Amniotic epithelial cell (primary cell): ENCODE measurements at regions not wholly inside any gene's neighbourhood (a gene's known extent, or its start where the extent isn't known, plus 50 kb on each side); places are given as distances from the start of the nearest gene placed in this dataset.

Experiments
- DNase-seq: peaks from one replicate; pipeline ENCODE4 v3.0.0-alpha.2; 2010; ENCODE audit warnings: low read depth

DNA sequence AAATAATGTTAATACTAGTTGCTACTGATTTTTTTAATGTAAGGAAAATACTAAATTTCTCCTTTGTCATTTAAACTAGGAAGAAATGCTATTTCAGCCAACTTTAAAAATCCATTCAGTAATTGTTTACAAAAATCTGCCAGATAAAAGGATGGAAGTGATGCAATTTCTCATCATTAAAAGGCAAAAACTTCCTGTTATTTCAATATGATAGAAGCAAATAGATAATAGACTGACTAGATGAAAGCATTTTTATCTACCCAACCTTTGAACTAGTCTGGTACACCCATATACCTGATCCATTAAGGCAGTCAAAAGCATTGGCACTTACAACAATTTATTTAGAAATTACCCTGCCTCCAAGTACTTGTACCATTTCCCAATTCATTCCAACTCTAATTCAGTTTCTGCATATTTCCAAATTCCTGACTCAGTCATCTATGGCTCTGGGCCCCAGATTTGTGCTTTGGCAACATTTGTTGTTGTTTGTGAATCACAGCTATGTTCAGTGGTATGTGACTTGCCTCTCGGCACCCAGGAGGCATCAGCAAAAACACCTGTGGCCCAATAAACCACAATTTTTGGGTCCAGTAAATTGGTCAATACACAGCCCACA lies 482.6 kb upstream of the SEMA3A start:
- DNase-seq: peak; percentile 37

DNA sequence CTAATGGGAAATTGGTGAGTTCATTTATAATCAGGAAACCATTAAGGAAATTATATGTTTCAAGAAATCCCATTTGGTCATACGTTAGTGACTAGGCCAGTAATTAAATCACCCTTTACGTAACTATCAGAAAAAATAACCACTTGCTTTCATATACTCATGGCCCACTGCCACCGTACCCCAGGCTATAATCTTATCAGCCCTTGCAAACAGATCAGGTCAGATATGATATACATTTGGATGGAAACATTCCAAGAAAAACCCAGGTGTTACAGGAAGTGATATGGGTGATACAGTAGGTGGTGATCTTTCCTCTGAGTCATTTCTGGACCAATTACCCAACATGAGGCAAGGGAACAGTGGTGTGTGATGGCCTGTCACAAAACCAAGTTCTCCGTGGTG lies 481.0 kb upstream of the SEMA3A start:
- DNase-seq: no peak

DNA sequence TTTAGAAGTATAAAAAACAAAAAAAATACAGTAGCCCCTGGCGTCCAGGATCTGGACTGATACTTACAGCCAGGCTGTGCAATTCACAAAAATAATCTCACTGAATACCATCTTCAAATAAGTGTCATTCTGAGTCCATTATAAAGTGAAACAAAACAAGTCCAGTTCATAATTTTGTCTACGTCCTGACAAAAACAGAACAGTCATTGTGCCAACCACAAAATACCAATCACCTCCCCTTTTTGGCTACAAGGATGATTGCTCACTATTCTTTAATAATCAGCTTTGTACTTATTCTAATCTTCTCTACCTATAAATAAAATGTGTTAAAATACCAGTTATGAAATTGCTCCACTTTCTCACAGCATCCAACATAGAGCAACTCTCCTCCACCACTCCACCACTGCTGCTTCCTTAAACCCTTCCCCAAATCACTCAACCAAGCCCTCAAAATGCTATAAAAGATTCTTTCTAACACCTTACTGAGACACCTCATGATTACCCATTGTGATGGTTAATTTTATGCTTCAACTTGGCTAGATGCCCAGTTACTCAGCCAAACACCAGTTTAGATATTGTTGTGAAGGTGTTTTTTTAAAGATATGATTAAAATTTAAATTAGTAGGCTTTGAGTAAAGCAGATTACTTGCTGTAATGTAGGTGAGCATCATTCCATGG lies 479.8 kb upstream of the SEMA3A start:
- DNase-seq: peak; percentile 20

DNA sequence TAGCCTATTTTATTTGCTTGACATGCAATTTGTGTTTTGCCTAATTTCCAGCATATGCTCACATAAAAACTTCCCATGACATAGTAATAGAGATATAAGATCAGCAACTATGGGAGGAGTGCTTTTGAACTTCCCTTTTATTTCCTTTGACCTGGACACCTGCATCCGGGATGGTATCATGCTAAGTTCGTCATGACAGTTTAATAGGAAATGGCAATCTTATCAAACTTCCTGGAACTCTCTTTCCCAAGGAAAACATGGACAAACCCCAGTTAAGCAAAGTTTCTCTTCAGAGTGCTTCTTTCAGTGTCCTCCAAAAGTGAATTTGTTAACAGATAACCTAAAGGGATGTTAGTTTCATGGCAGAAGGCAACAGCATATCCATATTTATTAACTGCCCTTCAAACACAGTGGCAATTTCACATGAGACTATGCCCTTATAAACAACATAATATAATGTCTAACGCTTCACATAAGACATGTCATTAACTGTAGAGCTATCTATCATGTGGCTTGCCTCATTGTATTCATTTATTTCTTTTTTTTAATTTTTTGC lies 474.7 kb upstream of the SEMA3A start:
- no peak for DNase-seq

DNA sequence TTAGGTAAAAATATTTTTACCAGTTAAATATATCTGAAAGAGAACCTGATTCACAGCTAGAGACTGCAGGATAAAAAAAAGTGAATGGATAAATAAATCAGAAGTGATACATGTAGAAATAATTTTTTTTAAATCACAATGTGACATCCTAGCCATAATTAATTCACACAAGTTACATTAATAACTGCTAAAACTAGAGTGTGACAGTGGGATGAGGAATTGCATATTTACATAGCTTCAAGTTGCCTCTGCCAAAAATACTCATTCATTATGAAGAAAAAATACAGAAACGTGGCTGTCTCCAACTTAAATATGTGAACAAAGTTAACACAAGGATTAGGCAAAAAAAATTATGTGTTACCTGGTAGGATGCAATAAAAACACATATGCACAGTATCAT lies 473.5 kb upstream of the SEMA3A start:
- DNase-seq: no peak

DNA sequence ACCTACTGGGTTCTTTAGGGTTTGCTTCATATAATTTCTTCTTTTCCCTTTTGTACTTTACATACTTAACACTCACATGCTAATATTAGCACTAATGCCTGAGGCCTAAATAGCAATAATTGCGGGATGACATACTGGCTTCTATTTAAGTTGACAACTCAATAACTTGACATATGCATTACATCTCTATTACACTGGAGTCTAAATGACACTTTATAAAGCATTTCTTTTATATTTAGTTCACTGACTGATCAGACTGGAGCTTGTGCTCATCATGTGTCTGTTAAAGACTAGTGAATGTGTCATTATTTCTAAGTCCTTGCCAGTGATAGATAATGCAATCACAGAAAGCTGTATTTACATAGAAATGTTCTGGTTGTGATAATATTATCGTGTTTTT lies 472.1 kb upstream of the SEMA3A start:
- no peak for DNase-seq

DNA sequence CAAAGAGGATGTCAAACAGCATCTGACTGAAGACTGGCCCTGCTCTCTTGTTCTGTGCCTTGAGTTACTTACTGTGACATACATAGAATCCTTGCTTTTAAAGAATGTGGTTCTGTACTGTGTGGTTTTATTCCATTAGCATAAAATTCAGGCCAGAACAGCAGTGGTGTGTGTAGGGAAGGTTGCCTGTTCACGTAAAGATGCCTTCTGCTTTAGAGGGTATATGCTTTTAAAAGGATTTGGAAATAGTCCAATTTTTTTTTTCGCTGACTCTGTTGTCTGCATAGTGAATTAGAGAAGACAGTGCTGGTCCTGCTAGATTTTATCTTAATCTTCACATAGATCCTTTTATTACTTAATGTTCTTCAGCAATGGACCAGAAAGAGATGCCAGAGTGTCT lies 470.8 kb upstream of the SEMA3A start:
- DNase-seq: no peak

DNA sequence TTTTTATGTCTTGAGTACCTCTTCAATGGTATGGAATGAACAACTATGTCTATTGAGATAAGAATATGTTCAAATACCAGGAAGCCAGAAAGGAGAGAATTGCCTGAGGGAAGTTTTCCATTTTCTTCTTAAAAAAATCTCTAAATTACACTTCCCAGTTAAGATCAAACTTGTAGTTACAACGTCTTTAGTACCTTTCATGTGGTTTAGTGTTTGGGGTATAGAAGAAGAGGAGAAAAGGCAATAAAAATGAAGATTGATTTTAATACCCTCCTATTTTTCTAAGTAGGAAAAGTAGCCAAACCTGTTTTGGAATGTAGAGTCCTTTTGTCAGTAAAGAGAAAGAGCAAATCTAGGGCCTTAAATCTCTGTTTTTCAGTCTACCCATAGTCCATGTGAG lies 470.0 kb upstream of the SEMA3A start:
- no peak for DNase-seq

DNA sequence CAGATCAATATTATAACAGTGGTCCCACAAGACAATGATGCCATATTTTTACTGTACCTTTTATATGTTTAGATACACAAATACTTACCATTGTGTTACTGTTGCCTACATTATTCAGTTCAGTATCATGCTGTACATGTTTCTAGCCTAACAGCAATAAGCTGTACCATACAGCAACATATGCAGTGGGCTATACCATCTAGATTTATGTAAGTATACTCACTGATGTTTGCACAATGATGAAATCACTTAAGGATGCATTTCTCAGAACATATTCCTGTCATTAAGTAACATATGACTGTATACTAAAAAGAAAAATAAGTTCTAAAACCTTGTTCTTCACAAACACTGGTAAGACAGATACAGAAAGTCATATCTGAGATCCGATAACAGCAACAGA lies 468.6 kb upstream of the SEMA3A start:
- DNase-seq: peak; percentile 26

DNA sequence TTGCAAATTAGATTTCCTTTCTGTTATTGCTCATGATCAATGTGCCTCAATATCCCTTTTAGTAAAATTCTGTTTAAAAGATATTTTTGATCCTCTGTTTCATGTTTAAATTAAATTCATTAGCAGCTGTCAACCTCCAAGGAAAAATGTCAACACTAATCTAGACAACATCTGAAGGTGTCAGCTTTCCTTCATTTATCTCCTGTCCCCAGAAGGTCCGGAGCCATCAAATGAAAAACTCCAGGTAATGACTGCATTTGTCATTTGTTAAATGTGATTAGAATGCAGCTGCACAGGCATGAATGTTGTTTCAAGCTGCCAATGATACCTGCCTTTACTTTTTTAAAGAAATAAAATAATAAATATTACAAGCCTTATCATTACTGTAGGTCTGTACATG lies 463.7 kb upstream of the SEMA3A start:
- no peak for DNase-seq

DNA sequence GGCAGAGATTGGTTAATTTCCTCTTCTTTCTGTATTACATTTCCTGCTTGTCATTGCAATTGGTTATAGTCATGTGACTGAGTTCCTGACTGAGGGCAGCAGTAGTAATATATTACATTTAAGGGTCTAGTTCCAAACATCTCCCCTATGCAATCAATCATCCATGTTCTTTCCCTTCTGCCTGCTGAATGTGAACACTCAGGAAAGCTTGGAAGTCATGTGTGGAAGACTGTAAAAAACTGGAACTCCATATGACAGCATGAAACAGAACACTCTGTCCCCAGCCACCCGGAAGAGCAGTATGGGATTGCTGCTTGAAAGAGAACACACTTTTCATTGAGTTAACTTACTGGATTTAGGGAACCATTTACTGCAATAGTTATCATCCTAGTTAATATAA lies 459.7 kb upstream of the SEMA3A start:
- DNase-seq: no peak

DNA sequence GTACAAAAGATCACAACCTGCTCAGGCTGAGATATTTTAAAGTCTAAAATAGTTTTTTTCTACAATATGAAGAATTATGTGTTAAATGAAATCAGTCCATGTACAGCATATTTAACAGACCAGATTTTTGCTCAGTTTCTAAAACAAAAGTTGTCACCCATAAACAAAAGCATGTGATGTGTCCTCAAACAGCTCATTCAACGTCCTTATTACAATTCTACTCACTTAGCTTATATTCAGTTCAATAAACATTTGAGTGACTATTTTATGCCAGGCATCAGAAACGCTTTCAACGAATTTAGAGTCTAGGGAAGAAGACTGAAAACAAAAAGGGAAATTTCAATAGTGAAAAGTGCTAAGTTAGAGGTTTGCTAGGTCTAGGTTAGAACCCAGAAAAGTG lies 457.3 kb upstream of the SEMA3A start:
- no peak for DNase-seq

DNA sequence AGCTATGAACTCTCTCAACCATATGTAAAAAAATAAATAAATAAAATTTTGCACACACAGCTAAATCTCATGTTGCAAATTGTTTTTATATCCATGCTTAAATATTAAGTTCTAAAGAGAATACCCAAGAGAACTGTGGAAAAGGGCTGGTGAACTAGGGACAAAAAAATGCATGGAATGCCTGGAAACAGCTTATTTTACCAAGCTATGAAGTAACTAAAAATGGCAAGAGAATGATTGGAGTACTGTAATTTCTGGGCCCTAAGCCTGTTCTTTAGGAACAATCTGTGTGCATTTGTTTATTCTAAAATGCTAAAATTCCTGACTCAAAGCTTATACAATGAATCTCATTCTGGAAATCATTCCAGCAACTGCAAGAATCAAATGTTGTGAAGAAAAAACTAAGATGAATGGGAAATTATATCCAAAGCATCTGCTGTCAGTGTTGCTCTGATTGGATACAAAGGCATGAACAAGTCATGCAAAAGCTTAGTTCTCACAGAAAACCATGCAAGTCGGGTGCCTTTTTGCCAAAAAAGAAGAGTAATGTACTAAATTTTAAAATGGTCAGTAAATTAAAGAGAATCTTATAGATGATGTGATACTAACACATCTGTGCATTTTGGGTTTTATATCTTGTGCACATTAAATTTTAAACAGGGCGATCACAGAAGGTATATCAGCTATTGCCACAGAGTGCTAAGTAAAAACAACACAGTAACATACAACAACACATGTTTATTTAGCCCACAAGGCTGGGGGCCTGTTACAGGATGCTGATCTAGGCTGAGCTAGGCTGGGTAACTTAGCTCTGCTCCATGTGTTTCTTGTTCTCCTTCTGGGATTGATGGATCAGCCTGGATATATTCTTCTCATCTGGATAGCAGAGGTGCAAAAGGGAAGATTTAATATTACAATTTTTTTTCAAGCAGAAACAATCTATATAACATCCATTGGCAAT lies 453.5 kb upstream of the SEMA3A start:
- DNase-seq: peak; percentile 77

DNA sequence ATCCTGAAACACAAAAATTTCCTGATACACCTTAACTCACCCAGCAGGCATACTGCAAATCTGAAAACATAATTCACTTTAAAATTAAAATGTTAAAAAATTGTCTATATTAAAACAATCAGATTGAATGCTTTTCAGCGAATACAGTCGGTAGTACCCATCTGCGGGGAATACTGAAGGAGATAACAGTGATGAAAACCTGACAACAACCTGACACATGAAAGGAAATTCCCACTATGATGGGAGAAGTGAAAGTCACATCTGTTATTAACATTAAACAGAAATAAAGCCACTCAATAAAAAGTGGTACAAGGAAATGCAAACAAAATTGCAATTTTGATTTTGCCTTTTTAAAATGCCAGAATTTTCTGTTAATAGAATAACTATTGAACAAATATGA lies 448.0 kb upstream of the SEMA3A start:
- DNase-seq: no peak

DNA sequence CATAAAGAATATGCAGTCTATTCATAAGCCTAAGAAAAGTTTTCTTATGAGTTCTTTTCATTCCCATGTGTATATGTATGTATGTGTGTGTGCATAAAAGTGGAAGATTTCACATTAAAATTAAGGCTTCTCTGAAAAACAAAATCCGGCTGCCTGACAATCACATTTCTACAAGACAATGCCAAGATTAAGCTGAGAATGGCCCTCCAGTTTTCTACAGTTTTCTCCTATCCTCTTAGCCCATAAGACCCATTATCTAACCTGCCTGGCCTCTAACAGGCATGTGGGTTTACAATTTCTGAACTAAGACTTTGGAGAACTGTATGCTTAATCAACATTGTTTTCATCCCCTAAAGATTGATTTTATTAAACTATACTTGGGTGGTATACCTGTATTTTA lies 446.0 kb upstream of the SEMA3A start:
- no peak for DNase-seq

DNA sequence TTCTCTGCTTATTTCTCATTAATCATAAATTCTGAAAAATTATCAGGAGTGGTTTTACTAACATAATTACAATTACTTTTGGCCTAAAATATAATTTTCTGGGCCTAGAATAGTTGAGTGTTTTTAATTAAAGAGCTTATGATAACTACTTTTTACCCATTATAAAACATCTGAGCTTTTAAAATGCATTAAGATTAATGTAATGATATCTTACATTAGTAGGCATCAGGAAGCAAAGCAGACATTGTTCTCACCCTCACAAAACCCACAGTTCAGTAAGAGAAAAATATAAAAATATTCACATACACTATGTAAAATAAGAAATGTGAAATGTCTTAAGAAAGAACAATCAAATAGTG lies 443.7 kb upstream of the SEMA3A start:
- no peak for DNase-seq

DNA sequence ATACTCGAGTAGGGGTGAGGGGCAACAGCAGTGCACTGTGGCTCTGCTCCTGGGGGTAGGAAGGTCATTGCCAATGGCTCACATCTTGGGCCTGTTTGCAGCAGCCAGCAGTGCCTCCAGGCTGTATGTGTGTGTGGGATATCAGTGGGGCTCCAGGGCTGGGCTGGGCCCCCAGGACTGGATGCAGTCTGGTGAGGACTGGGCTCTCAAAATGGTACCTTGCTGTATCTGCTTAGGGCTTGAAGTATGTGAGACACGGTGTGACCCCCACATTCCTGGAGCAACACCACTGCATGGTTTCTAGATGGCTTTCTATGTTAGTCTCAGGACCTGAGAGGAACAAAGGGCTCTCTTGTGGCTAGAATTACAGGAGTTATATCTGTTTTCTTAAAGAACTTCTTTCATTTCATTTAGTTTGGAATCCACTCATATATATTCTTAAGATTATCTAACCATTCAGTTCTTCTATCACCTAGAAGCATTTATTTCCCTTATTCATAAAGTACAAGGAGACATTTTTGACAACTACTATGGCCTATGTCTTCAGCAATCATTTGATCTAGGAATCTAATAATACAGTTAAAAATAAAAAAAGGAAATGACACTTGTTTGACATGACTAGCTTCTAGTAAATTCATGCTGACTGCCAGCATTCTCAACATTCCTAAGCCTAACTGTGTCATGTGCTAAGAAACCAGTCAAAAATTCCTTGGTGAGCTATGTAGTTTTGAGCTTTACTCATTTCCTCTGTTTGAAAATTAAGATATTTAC lies 443.2 kb upstream of the SEMA3A start:
- DNase-seq: peak; percentile 84

DNA sequence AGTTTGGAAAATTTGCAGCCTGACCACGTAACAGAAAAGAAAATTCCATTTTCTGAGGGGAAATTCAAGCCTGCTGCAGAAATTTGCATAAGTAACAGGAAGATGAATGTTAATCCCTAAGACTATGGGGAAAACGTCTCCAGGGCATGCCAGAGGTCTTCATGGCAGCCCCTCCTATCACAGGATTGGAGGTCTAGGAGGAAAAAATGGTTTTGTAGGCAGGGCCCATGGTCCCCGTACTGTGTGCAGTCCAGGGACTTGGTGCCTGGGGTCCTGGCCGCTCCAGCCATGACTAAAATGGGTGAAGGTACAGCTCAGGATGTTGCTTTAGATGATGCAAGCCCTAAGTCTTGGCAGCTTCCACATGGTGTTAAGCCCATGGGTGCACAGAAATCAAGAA lies 437.3 kb upstream of the SEMA3A start:
- no peak for DNase-seq

DNA sequence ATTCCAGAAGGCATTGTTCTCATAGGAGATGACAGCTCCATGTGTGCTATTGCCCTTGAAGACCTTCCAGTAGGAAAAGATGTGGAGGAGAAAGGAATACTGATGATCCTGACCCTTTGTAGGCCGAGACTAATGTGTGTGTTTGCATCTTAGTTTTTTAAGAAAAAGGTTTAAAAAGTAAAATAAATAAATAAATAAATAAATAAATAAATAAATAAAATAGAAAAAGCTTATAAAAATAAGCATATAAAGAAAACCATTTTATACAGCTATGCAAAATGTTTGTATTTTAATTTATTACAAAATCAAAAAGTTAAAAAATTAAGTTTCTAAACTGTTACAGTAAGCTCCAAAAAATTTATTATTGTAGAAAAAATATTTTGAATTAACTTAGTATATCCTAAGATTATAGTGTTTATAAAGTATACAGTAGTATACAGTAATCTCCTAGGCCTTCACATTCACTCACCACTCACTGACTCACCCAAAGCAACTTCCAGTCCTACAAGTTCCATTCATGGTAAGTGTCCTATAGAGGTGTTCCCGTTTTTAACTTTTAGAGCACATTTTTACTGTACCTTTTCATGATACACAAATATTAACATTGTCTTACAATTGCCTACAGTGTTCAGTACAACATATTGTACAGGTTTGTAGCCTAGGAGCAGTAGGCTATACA lies 435.2 kb upstream of the SEMA3A start:
- no peak for DNase-seq

DNA sequence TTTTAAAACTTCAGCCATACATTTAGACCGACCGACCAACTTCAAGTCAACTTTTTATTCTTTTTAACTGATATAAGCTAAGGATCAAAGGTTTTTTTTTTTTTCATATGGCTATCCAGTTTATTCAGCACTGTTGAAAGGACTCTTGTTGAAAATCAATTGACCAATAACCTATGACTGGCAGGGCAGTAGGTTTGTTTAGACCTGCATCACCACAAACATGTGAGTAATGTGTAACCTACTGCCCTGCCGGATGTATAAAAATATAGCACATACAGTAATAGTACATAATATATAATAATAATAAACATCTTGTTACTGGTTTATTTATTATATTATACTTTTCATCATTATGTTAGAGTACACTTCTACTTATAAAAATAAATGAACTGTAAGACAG lies 434.6 kb upstream of the SEMA3A start:
- no peak for DNase-seq

DNA sequence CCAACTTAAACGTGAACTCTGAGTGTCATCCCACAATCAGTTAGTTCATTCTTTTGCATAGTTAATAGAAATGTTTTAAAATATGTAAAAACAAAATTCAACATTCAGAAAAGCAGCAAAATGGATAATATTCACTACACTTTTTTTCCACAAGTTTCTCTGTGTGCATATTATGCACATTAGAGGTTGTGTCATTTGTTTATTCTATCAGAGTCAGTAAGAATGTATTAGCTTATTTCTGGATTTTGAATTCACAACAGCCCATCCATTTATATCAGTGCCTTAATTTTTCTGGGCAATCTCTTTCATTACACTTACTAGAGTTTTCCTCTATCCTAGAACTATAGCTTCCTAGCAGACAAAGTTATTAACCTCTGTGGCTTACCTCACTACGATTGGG lies 432.7 kb upstream of the SEMA3A start:
- DNase-seq: no peak

DNA sequence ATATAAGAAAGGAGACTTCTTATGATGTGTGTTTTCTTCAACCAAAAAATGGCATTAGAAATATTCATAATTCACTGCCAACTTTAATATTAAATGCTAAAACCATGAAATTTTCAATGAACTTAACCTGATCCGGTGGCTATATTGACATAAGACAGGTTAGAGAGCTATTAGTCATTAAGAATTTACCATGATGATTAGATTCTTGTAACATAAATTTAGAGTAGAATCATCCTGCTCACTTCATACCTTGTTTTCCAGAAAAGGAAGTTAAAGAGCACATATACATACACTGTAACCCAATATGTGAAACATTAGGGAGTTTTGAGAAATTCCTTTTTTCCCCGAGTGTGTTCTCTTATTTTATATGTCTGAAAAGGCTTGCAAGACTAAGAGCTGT lies 430.3 kb upstream of the SEMA3A start:
- no peak for DNase-seq
